PC-3 (cell line): ENCODE measurements at regions not wholly inside any gene's neighbourhood (a gene's known extent, or its start where the extent isn't known, plus 50 kb on each side); places are given as distances from the start of the nearest gene placed in this dataset.

Source experiments
- ATAC-seq: fragments of 200-7000 bp; cut with Tn5 transposase; 2 replicates; pipeline ENCODE4 v1.9.1; 2020; ENCODE audit warnings: mild to moderate bottlenecking, moderate library complexity
- BruUV-seq: library from RNA; stranded (reverse); fragments of 400-500 nt; replicated peaks from 2 replicates; lab custom pipeline; 2021; lab: Mats Ljungman, UMichigan
- CTCF ChIA-PET: fragments of 300-600 bp; sonication (Branson Sonifier 250); formaldehyde crosslinking; loops from one replicate; lab custom pipeline; 2022; ENCODE audit warnings: antibody characterized with exemption; lab: Charles Lee
- POLR2A ChIA-PET: fragments of 300-600 bp; sonication (Branson Sonifier 250); formaldehyde crosslinking; loops from one replicate; lab custom pipeline; 2022; ENCODE audit warnings: antibody characterized with exemption; ENCODE audit not compliant: unreplicated experiment; lab: Charles Lee
- DNase-seq: peaks from one replicate; pipeline ENCODE4 v3.0.0-alpha.2; 2015
- H2AFZ ChIP-seq: fragments of 300-600 bp; sonication (generic); 2 replicates; pipeline ENCODE4 v1.6.0; 2016; ENCODE audit warnings: antibody characterized with exemption, low read length
- H3F3A ChIP-seq: fragments of 300-600 bp; sonication (generic); one replicate; pipeline ENCODE4 v1.6.0; 2017; ENCODE audit warnings: antibody characterized with exemption, low read length, control low read depth, mild to moderate bottlenecking; ENCODE audit not compliant: unreplicated experiment
- H3K27ac ChIP-seq: fragments of 300-600 bp; sonication (generic); 2 replicates; pipeline ENCODE4 v1.5.1; 2016; ENCODE audit warnings: mild to moderate bottlenecking, low read length
- H3K27me3 ChIP-seq: fragments of 300-600 bp; sonication (generic); 2 replicates; pipeline ENCODE4 v1.6.1; 2016; ENCODE audit warnings: low read length, mixed read lengths
- H3K36me3 ChIP-seq: fragments of 300-600 bp; sonication (generic); 2 replicates; pipeline ENCODE4 v1.6.1; 2016; ENCODE audit warnings: low read depth, mixed run types, low read length, mixed read lengths
- H3K4me1 ChIP-seq: fragments of 300-600 bp; sonication (generic); 2 replicates; pipeline ENCODE4 v1.5.1; 2016; ENCODE audit warnings: low read length; ENCODE audit not compliant: insufficient read depth
- H3K4me2 ChIP-seq: fragments of 300-600 bp; sonication (generic); 2 replicates; pipeline ENCODE4 v1.6.0; 2016; ENCODE audit warnings: low read length
- H3K4me3 ChIP-seq: fragments of 300-600 bp; sonication (generic); 2 replicates; pipeline ENCODE4 v1.5.1; 2016; ENCODE audit warnings: mild to moderate bottlenecking, low read length, mixed read lengths
- H3K79me2 ChIP-seq: fragments of 300-600 bp; sonication (generic); 2 replicates; pipeline ENCODE4 v1.6.1; 2017; ENCODE audit warnings: low read length, mixed read lengths
- H3K9ac ChIP-seq: fragments of 300-600 bp; sonication (generic); 2 replicates; pipeline ENCODE4 v1.6.0; 2016; ENCODE audit warnings: mild to moderate bottlenecking, low read length
- H3K9me2 ChIP-seq: fragments of 300-600 bp; sonication (generic); replicated peaks from 2 replicates; pipeline ENCODE4 v1.6.1; 2016; ENCODE audit warnings: mixed run types, low read length, mixed read lengths
- H3K9me3 ChIP-seq: fragments of 300-600 bp; sonication (generic); 2 replicates; pipeline ENCODE4 v1.6.1; 2016; ENCODE audit warnings: low read length, mixed read lengths
- H4K20me1 ChIP-seq: fragments of 300-600 bp; sonication (generic); 2 replicates; pipeline ENCODE4 v1.6.1; 2016; ENCODE audit warnings: low read length, mixed read lengths
- CTCF ChIP-seq: fragments of 300-600 bp; sonication (generic); conservative IDR thresholded peaks from 2 replicates; pipeline ENCODE4 v1.5.1; 2017; ENCODE audit warnings: antibody characterized with exemption, low read depth, mild to moderate bottlenecking, low read length
- EZH2 ChIP-seq: fragments of 300-600 bp; sonication (generic); IDR thresholded peaks from one replicate; pipeline ENCODE4 v1.6.1; 2017; ENCODE audit warnings: antibody characterized with exemption, mild to moderate bottlenecking, low read length; ENCODE audit not compliant: unreplicated experiment
- EZH2phosphoT487 ChIP-seq: fragments of 300-600 bp; sonication (generic); IDR thresholded peaks from 2 replicates; pipeline ENCODE4 v1.6.1; 2018; ENCODE audit warnings: mild to moderate bottlenecking, antibody characterized with exemption, low read length, borderline replicate concordance
- intact Hi-C: fragments of 100-400 bp; cut with micrococcal nuclease; formaldehyde crosslinking; loops from 2 replicates; pipeline ENCODE4 v1.9.0; 2023

- no TSS peak for BruUV-seq
- H3F3A ChIP-seq, result no peaks in the 10 kb centered on the region
- DNase-seq (no peak), ATAC-seq (no peak)
- ChIA-PET POLR2A (no interaction called here), CTCF (no interaction called here)
- H3K9me2 ChIP-seq, result no peaks in the 10 kb centered on the region
- H3K4me3 ChIP-seq, result no peak overlapping the region
- no peak overlapping the region for H2AFZ ChIP-seq
- no peaks in the 10 kb centered on the region for H3K27me3 ChIP-seq
- H4K20me1 ChIP-seq, result no peaks in the 10 kb centered on the region
- H3K36me3 ChIP-seq, result no peaks in the 10 kb centered on the region
- H3K79me2 ChIP-seq, result no peaks in the 10 kb centered on the region
- H3K9ac ChIP-seq, result no peak overlapping the region
- 0 out of 2 replicates have a peak, but pooled peaks cover 4% of the 10 kb centered on the region for H3K4me1 ChIP-seq
- no peaks in the 10 kb centered on the region for H3K9me3 ChIP-seq
- H3K27ac ChIP-seq, result no peak overlapping the region
- intact Hi-C loops, result no loop called here
- no peak overlapping the region for H3K4me2 ChIP-seq
- TF ChIP-seq CTCF, result no peak
- no peak for TF ChIP-seq EZH2phosphoT487
- no peak for TF ChIP-seq EZH2
Measured at GRCh38 chr7:149664666-149665065, 108.7 kb downstream of the ZNF467 start.

- Histone ChIP-seq H3K4me1 (0 out of 2 replicates have a peak, but pooled peaks cover 4% of the 10 kb centered on the region), H3K36me3 (no peaks in the 10 kb centered on the region), H3K79me2 (no peaks in the 10 kb centered on the region), H3F3A (no peaks in the 10 kb centered on the region), H3K9ac (no peak overlapping the region), H3K4me3 (no peak overlapping the region), H4K20me1 (no peaks in the 10 kb centered on the region), H3K9me3 (no peaks in the 10 kb centered on the region), H3K9me2 (no peaks in the 10 kb centered on the region), H3K27me3 (no peaks in the 10 kb centered on the region), H3K4me2 (no peak overlapping the region), H2AFZ (no peak overlapping the region), H3K27ac (no peak overlapping the region)
- ATAC-seq, result no peak
- TF ChIP-seq EZH2phosphoT487 (no peak), EZH2 (no peak), CTCF (no peak)
- intact Hi-C loops, result no loop called here
- CTCF ChIA-PET, result no interaction called here
- no TSS peak for BruUV-seq
- no peak for DNase-seq
- POLR2A ChIA-PET, result no interaction called here
Measured at GRCh38 chr7:149664176-149664575, 109.2 kb downstream of the ZNF467 start.

- no TSS peak for BruUV-seq
- H2AFZ ChIP-seq, result 0 out of 2 replicates have a peak overlapping the region, but pooled peaks have one; percentile 26
Measured at GRCh38 chr7:149662591-149663095, 110.7 kb downstream of the ZNF467 start.

More at GRCh38 chr7:149662591-149663095, 110.7 kb downstream of the ZNF467 start:
- DNase-seq, result peak; percentile 77
- Histone ChIP-seq H3F3A (no peaks in the 10 kb centered on the region), H3K4me3 (no peak overlapping the region), H3K9me3 (no peaks in the 10 kb centered on the region), H3K9ac (no peak overlapping the region), H3K27ac (no peak overlapping the region), H3K79me2 (no peaks in the 10 kb centered on the region), H3K4me1 (0 out of 2 replicates have a peak, but pooled peaks cover 4% of the 10 kb centered on the region), H3K27me3 (no peaks in the 10 kb centered on the region), H3K9me2 (no peaks in the 10 kb centered on the region), H3K4me2 (no peak overlapping the region), H3K36me3 (no peaks in the 10 kb centered on the region), H4K20me1 (no peaks in the 10 kb centered on the region)
- ChIA-PET POLR2A (no interaction called here), CTCF (interaction anchor here (0.5 to 1.4 kb wide), 8 partner anchors 32 to 1362 kb away, joined by 4 to 22 read pairs (median 8); partner anchors contain the start of gene ATG9B)
- intact Hi-C loops, result no loop called here
- TF ChIP-seq EZH2, result no peak
- peak; percentile 75 for TF ChIP-seq CTCF
- peak; percentile 96 for ATAC-seq
